NAMALWA (cell line): ENCODE measurements at regions not wholly inside any gene's neighbourhood (a gene's known extent, or its start where the extent isn't known, plus 50 kb on each side); places are given as distances from the start of the nearest gene placed in this dataset.
"Not testable (repeated sequence)": the region's sequence is repeated elsewhere in the genome, so short reads cannot be mapped to it uniquely, and the experiment has no call there.

Source experiments
- DNase-seq: peaks from one replicate; pipeline ENCODE4 v3.0.0-alpha.2; 2015; ENCODE audit warnings: low spot score

DNA sequence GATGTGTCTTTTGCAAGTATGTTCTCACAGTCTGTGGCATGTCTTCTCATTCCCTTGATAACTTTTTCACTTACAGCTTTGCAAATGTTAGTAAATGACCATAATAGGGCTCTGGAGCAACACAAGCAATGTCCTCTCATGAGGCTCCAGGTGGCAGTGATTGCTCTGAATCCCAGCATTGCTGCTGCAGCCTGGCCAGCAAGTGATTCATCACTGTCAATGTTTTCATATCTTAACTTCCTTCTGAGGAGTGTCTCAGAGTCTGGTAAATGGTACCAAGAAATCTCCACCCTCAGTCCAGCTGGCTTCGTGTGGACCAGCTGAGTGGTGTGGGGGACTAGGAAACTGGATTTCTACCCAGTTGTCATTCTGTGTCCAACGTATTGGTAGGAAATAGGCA lies 139.6 kb downstream of the MYLK4 start:
- no peak for DNase-seq

DNA sequence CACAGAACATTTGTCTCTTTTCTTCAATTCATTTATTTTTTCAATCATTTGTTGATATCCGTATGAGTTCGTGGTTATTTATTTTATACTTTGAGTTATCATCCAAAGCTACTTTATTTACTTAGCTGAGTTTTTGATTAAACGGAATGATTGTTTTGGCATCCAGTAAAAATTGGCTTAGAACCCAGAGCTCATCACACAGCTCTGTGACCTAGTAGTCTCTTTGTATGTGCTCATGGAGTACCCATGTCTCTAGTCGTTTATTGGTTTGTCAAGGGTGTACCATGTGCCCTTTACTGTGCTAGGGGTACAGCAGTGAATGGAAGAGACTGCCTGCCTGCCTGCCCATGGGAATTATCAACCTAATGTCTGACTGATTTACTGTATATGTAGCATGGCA lies 142.2 kb downstream of the MYLK4 start:
- no peak for DNase-seq

- DNase-seq, result no peak
These were observed 150.4 kb downstream of the MYLK4 start for GRCh38 chr6:2600363-2600762.

GRCh38 chr6:2599817-2600216 lies 150.9 kb downstream of the MYLK4 start:
- no peak for DNase-seq

GRCh38 chr6:2598867-2599266 lies 151.9 kb downstream of the MYLK4 start:
- DNase-seq, result no peak

DNA sequence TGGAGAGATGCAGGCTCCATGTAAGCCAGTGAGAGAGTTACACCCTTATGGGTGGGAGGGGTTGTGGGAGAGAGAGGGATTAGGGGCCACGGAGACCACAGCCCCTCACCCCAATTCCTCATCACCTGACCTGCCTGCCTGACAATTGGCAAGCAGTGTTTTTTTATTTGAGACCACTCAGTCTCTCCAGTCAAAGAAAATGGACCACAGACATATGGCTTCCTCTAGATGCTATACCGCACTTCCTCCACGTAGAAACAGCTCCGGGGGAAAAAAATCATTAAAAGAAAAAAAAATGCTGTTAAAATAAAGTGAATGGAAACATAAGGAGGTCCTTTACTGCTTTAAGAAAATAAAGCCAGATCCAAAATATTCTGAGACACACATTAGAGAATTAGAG lies 152.7 kb downstream of the MYLK4 start:
- DNase-seq, result no peak

DNA sequence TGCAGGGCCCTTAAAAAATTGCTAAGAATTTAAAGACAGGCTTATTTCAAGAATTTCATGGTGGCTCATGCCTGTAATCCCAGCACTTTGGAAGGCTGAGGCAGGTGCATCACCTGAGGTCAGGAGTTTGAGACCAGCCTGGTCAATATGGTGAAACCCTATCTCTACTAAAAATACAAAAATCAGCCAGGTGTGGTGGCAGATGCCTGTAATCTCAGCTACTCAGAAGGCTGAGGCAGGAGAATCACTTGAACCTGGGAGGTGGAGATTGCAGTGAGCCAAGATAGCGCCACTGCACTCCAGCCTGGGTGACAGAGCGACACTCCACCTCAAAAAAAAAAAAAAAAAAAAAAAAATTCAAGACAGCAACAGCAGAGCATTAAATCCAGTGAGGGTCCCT lies 153.3 kb downstream of the MYLK4 start:
- DNase-seq, result not testable (repeated sequence)

GRCh38 chr6:2596222-2596621 lies 154.5 kb downstream of the MYLK4 start:
- DNase-seq, result peak; percentile 5

DNA sequence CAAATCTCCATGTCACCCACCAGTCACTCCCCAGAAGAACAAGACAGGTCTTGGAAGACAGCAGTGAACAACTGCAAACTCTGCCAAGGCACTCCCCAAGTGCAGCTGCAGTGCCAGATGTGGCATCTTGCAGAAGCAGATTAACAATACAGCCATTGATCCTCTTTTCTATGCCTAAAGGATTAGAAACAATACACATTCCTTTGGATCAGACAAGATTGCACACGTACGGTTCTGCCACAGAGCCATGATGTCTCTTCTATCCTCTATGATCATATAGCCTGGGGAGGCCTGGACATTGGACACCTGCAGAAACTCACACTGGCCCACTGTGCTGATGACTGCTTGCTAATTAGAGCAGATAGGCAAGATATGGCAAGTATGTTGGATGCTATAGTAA lies 155.9 kb downstream of the MYLK4 start:
- no peak for DNase-seq

DNA sequence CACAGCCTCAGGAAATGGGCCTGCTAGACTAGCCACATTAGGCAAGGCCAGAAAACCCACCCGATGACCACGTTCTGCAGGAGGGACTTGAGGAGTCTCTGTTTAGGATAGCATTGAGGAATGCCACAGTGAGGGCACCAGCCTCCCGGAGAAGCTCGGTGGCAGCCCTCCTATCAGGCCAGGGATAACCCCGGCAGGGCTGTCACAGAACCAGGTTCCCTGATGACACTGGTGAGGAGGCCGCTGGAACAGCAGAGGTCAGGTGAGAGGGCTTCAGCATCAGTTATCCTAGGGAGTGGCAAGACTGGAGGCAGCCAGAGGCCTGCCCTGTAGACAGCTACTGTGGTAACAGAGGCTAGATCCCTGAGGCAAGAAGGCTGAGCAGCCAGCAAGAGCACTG lies 157.6 kb downstream of the MYLK4 start:
- no peak for DNase-seq

DNA sequence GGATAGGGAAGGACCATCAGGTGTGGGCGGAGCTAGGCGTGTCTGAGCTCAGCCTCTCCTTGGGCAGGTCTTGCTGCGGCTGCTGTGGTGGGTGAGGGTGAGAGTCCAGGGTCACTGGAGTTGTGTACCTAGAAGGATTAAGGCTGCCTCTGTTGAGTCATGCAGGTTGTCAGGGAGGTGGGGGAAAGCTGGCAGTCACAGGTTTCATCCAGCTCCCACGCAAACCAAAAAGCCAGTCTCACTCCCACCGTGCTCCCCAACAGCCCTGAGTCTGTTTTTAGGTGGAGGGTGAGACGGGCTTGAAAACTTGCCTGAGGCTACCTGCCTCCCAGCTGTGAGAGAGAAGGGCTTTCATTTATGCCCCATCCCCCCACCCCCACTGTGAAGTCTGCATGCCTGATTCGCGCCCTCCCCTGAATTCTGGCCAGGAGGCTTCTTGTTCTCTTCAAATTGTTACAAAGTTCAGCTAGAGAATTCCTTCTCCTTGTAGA lies 161.5 kb downstream of the MYLK4 start:
- DNase-seq, result no peak

- no peak for DNase-seq
These were observed 167.3 kb downstream of the MYLK4 start for GRCh38 chr6:2583459-2583858.

GRCh38 chr6:2582268-2582667 lies 168.5 kb downstream of the MYLK4 start:
- no peak for DNase-seq

DNA sequence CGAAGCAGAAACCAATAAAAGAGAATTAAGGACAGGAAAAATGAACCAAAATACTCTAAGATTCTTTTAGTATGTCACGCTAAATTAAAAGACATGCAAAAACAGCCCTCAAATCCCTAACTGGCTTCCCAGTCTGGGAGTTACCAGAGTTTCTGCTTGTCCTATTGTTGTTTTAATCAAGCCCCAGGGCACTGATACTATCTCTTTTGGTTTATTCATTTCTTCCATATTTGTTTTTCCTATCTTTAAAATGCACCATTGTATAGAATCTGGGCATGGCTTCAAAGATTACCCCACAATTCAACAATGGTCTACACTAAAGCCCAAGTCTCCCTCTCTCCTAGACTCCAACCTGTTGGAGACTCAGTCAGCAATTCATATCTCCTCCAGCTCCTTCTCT lies 169.1 kb downstream of the MYLK4 start:
- DNase-seq, result no peak

- no peak for DNase-seq
These were observed 169.7 kb downstream of the MYLK4 start for GRCh38 chr6:2581011-2581410.

DNA sequence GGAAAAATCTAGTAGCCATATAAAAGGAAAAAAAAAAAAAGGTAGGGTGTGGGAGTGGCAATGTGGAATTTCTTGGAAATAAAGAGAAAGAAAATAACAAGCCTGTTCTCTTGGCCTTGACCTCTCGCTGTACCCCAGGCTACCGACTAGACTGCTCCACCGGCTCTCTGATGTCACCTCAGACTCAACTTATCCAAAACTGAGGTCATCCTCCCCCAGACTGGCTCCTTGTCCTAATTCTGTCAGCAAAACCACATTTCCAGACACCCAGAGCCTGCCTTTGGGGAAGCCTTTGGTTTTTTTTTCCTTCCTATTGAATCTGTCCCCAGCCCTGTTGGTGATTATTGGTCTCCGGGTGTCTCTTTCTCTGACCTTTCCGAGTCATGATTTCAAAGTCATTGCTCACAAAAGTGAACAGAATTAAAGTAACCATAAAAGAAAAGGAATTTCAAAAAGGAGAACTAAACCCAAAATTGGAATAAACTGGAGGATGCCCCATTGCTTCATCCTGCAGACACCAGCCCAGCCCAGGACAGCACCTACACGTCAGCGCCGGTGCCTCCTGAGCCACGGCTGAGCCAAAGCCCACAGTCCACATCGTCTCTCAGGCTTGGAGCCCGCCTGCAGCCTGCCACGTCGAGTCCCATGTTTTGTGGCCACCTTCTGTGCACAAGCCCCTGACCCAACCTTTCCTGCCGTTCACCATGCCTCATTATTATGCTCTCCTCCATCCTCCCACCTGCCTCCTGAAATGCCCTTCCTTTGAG lies 170.7 kb downstream of the MYLK4 start:
- no peak for DNase-seq

DNA sequence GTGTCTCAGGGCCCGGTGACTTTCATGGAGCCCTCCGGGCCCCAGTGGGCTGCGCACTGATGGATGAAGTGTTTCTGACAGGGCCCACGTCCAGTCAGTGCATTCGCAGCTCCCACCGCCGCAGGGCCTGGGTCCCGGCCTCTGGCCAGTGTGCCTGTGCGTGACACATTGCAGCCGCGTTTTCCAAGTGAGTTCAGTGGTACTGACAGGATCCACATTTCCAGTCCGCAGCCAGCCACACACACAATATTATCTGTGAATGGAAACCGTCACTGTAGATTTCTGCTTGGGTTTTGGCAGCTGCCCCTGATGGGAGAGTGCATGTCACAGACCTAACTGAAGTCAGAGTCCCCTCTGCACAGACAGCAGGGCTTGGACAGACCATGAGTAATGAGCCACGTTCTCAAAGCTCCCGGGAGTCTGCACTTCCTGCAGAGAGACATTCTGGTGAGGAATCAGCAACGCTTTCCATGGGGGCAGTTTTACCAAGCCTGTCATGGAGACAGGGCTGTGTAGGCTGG lies 171.4 kb downstream of the MYLK4 start:
- DNase-seq, result no peak

- no peak for DNase-seq
These were observed 172.0 kb downstream of the MYLK4 start for GRCh38 chr6:2578767-2579166.

- DNase-seq, result no peak
These were observed 174.2 kb downstream of the MYLK4 start for GRCh38 chr6:2576499-2576898.

GRCh38 chr6:2575236-2575635 lies 175.5 kb downstream of the MYLK4 start:
- no peak for DNase-seq

GRCh38 chr6:2569420-2569819 lies 181.3 kb downstream of the MYLK4 start:
- not testable (repeated sequence) for DNase-seq

GRCh38 chr6:2566048-2566447 lies 184.7 kb downstream of the MYLK4 start:
- DNase-seq, result no peak

DNA sequence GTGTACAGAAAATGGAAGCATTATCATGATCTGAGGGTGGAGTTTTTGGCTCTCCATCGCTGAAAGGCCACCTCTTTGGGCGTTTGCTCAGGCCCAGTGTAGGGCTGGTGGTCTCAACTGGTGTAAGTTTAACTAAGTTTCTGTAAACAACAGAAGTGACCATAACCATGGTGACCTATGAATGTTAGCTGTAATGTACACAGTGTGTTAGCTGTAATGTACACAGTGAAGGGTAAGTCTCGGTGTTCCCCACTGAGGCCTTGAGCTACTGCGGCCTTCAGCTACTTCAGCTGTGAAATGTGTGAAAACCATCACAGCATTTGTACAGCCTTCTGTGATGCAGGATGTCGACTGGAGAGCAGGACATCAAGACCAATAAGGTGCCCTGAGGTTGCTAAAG lies 185.2 kb downstream of the MYLK4 start:
- DNase-seq, result no peak

GRCh38 chr6:2563635-2564034 lies 187.1 kb downstream of the MYLK4 start:
- DNase-seq, result no peak
